GM13977 (cell line): ENCODE measurements at regions not wholly inside any gene's neighbourhood (a gene's known extent, or its start where the extent isn't known, plus 50 kb on each side); places are given as distances from the start of the nearest gene placed in this dataset.

Experiments used
- DNase-seq: peaks from one replicate; pipeline ENCODE4 v3.0.0; 2012; ENCODE audit warnings: low spot score
- in situ Hi-C: fragments of 300-500 bp; cut with MboI; formaldehyde crosslinking; loops from one replicate; pipeline ENCODE4 v1.12.0; 2022; ENCODE audit warnings: low sequenced_read_pairs, low pct_unique_long_range_greater_than_20kb, mixed read lengths, inconsistent platforms; ENCODE audit not compliant: unreplicated experiment
- TF ChIP-seq, protein P1 (sequence below): IDR thresholded peaks from 2 replicates; pipeline ENCODE4 v1.5.1; 2012; ENCODE audit warnings: mild to moderate bottlenecking, control low read depth; ENCODE audit not compliant: insufficient read depth; ENCODE audit errors: extremely low read depth, missing control alignments

GRCh38 chr2:128545085-128545484 is 226.4 kb upstream of the HS6ST1 start:
- DNase-seq: no peak
- in situ Hi-C loops: no loop called here
- TF ChIP-seq, protein P1, sequence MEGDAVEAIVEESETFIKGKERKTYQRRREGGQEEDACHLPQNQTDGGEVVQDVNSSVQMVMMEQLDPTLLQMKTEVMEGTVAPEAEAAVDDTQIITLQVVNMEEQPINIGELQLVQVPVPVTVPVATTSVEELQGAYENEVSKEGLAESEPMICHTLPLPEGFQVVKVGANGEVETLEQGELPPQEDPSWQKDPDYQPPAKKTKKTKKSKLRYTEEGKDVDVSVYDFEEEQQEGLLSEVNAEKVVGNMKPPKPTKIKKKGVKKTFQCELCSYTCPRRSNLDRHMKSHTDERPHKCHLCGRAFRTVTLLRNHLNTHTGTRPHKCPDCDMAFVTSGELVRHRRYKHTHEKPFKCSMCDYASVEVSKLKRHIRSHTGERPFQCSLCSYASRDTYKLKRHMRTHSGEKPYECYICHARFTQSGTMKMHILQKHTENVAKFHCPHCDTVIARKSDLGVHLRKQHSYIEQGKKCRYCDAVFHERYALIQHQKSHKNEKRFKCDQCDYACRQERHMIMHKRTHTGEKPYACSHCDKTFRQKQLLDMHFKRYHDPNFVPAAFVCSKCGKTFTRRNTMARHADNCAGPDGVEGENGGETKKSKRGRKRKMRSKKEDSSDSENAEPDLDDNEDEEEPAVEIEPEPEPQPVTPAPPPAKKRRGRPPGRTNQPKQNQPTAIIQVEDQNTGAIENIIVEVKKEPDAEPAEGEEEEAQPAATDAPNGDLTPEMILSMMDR: no peak

DNA sequence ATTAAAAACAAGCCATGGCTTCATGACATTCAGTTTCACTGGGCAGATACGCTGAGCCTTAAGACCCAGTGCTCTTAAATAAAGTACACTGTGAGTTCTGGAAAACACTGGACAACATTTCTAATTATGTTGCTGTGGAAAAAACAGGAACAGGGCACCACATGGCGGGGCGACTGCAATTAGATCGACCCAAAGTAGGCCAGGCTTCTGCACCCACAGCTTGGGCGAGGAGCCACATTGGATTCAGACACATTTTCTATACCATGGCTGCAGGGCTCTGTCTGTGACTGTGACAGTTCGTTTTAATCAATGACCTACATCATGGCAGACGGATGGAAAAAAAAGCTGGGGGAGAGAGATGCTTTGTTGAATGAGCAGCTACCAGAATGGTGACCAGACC is 227.2 kb upstream of the HS6ST1 start:
- no peak for DNase-seq
- TF ChIP-seq, protein P1: no peak
- in situ Hi-C loops: no loop called here

GRCh38 chr2:128547667-128548066 is 229.0 kb upstream of the HS6ST1 start:
- in situ Hi-C loops: no loop called here
- TF ChIP-seq, protein P1: no peak
- no peak for DNase-seq

DNA sequence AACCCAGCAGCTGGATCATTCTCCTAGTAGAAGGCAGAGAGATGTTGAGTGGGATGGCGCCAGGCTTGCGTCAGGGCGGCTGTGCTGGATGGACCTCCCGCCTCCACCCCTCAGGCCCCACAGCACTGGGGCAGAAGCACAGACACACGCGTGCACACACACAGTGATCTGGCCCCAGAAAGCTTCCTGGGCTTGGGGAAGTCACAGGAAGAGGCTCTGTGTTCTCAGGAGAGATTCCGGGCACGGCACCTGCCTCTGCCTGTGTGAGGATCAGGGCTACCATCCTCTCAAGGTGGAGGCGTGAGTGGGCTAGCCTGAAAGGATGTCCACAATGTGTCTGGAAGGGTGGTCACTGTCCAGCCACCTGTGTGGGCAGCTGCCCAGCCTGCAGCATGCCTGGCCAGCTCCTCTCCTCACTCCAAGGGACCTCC is 229.8 kb upstream of the HS6ST1 start:
- in situ Hi-C loops: no loop called here
- TF ChIP-seq, protein P1: no peak
- no peak for DNase-seq

GRCh38 chr2:128549094-128549493 is 230.4 kb upstream of the HS6ST1 start:
- in situ Hi-C loops: no loop called here
- DNase-seq: no peak
- TF ChIP-seq, protein P1: no peak

DNA sequence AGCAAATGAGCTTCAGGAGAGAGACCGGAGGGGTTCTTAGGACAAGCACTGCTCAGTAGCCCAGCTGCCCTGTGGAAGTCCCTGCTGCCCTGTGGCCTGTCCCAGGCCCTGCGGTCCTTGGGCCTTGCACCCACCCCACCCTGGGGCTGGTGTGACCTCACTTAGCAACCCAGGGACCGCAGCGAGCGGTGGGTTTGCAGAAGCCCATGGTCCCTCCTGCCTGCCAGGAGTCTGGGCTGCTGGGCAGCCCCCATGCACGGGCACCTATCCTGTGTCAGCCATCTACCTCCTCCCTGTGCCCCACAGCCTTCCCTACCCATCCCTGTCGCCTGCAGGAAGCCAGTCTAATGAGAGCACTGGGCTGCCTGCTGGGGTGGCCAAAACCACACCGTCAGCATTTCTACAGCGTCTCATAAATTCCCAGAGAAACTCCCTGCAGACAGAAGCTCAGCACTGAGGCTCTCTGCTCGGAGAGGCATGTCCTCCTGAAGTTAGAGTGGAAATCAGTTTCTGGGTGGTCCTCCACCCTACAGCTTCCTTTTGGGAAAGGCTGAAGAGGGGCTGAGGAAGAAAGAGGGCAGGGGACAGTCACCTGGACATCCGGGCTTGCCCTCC is 231.1 kb upstream of the HS6ST1 start:
- in situ Hi-C loops: no loop called here
- DNase-seq: no peak
- TF ChIP-seq, protein P1: no peak
